CD14-positive monocyte (primary cell): ENCODE measurements at regions not wholly inside any gene's neighbourhood (a gene's known extent, or its start where the extent isn't known, plus 50 kb on each side); places are given as distances from the start of the nearest gene placed in this dataset.

ENCODE experiments used
- DNase-seq, 3 donors: peaks; one replicate each; pipeline ENCODE4 v3.0.0-alpha.2; 2011 to 2022
- H2AFZ ChIP-seq: 2 replicates; pipeline ENCODE4 v1.6.0; 2012; ENCODE audit warnings: mild to moderate bottlenecking, low read depth, low read length, inconsistent platforms; ENCODE audit not compliant: insufficient read depth, poor library complexity, severe bottlenecking
- H3K27ac ChIP-seq, 2 donors: 1 replicate in 1 of 2; 2 replicates in 1 of 2; pipeline ENCODE4 v1.5.1; 2012 to 2013; ENCODE audit warnings: low read length in 2 of 2, control low read depth in 1 of 2, inconsistent platforms in 1 of 2, low read depth in 1 of 2, mild to moderate bottlenecking in 1 of 2
- H3K27me3 ChIP-seq, 2 donors: one replicate each; pipeline versions ENCODE4 v1.6.0 to v1.6.1; 2011 to 2013; ENCODE audit warnings: low read length in 2 of 2; ENCODE audit not compliant: control insufficient read depth in 2 of 2, insufficient read depth in 2 of 2
- H3K36me3 ChIP-seq, 2 donors: replicated peaks in 1 of 2; 1 replicate in 1 of 2; 2 replicates in 1 of 2; pipeline versions ENCODE4 v1.5.1 to v1.6.1; 2012 to 2013; ENCODE audit warnings: low read length in 2 of 2, control low read depth in 1 of 2, inconsistent platforms in 1 of 2, mild to moderate bottlenecking in 1 of 2; ENCODE audit not compliant: insufficient read depth in 2 of 2, control insufficient read depth in 1 of 2
- H3K4me1 ChIP-seq, 2 donors: 1 replicate in 1 of 2; 2 replicates in 1 of 2; pipeline versions ENCODE4 v1.5.1 to v1.6.1; 2012 to 2013; ENCODE audit warnings: low read length in 2 of 2, control low read depth in 1 of 2, inconsistent platforms in 1 of 2, mild to moderate bottlenecking in 1 of 2, moderate library complexity in 1 of 2; ENCODE audit not compliant: insufficient read depth in 2 of 2, control insufficient read depth in 1 of 2
- H3K4me2 ChIP-seq: replicated peaks from 2 replicates; pipeline ENCODE3; 2012; ENCODE audit warnings: low read length, moderate library complexity, mild to moderate bottlenecking; ENCODE audit not compliant: poor library complexity, severe bottlenecking; ENCODE audit errors: extremely low read depth
- H3K4me3 ChIP-seq, 3 experiments: fragments of 200-600 bp in 1 of 3; sonication (generic) in 1 of 3; replicated peaks in 1 of 3; 1 replicate in 2 of 3; 2 replicates in 1 of 3; pipeline ENCODE4 v1.5.1; 2011 to 2013; ENCODE audit warnings: low read length in 3 of 3, mild to moderate bottlenecking in 3 of 3, control low read depth in 2 of 3, low read depth in 2 of 3, inconsistent platforms in 1 of 3, moderate library complexity in 1 of 3
- H3K79me2 ChIP-seq: 2 replicates; pipeline ENCODE4 v1.6.0; 2012; ENCODE audit warnings: mild to moderate bottlenecking, control low read depth, inconsistent platforms, low read length, moderate library complexity; ENCODE audit not compliant: insufficient read depth
- H3K9ac ChIP-seq: 2 replicates; pipeline ENCODE4 v1.6.0; 2017; ENCODE audit warnings: low read length, mild to moderate bottlenecking; ENCODE audit not compliant: insufficient read depth, poor library complexity, severe bottlenecking
- H3K9me3 ChIP-seq, 2 donors: replicated peaks in 1 of 2; 1 replicate in 1 of 2; 2 replicates in 1 of 2; pipeline versions ENCODE4 v1.5.1 to v1.6.1; 2012 to 2013; ENCODE audit warnings: low read length in 2 of 2, control low read depth in 1 of 2; ENCODE audit not compliant: control insufficient read depth in 1 of 2, insufficient read depth in 1 of 2
- H4K20me1 ChIP-seq: 2 replicates; pipeline ENCODE4 v1.6.0; 2012; ENCODE audit warnings: mild to moderate bottlenecking, low read length, control low read depth, moderate library complexity; ENCODE audit not compliant: insufficient read depth
- H3K27ac Mint-ChIP-seq, 7 donors: one replicate each; pipeline ENCODE4 v1.8.0; 2020; ENCODE audit warnings: mild to moderate bottlenecking in 7 of 7, mixed read lengths in 7 of 7, moderate library complexity in 6 of 7, inconsistent platforms in 2 of 7
- H3K27me3 Mint-ChIP-seq, 3 donors: one replicate each; pipeline ENCODE4 v1.8.0; 2021 to 2022; ENCODE audit warnings: low read depth in 3 of 3, mild to moderate bottlenecking in 3 of 3, mixed read lengths in 3 of 3, moderate library complexity in 3 of 3, inconsistent platforms in 1 of 3
- H3K36me3 Mint-ChIP-seq, 2 donors: one replicate each; pipeline ENCODE4 v1.8.0; 2020; ENCODE audit warnings: mixed read lengths in 2 of 2, inconsistent platforms in 1 of 2, mild to moderate bottlenecking in 1 of 2
- H3K4me1 Mint-ChIP-seq: one replicate; pipeline ENCODE4 v1.8.0; 2020; ENCODE audit warnings: mild to moderate bottlenecking, mixed read lengths
- H3K4me3 Mint-ChIP-seq, 2 donors: one replicate each; pipeline ENCODE4 v1.8.0; 2020; ENCODE audit warnings: mild to moderate bottlenecking in 2 of 2, mixed read lengths in 2 of 2, moderate library complexity in 1 of 2
- H3K9me3 Mint-ChIP-seq, 7 donors: one replicate each; pipeline ENCODE4 v1.8.0; 2020 to 2022; ENCODE audit warnings: mixed read lengths in 7 of 7, mild to moderate bottlenecking in 6 of 7, moderate library complexity in 6 of 7, inconsistent platforms in 2 of 7
- WGBS: methylation state at CpG from one replicate; pipeline ENCODE4 v1.1.5; 2013; ENCODE audit warnings: missing lambda C conversion rate; ENCODE audit not compliant: insufficient coverage; 5-methylcytosine and 5-hydroxymethylcytosine counted together
- intact Hi-C, 2 donors: fragments of 100-400 bp; cut with micrococcal nuclease; formaldehyde crosslinking; loops; one replicate each; pipeline versions ENCODE4 v1.15.0 to v1.15.1; 2023
- TF ChIP-seq, protein P1 (sequence below): fragments of 200-600 bp; IDR thresholded peaks from one replicate; pipeline ENCODE4 v1.8.0; 2022; ENCODE audit warnings: antibody characterized with exemption, mild to moderate bottlenecking

DNA sequence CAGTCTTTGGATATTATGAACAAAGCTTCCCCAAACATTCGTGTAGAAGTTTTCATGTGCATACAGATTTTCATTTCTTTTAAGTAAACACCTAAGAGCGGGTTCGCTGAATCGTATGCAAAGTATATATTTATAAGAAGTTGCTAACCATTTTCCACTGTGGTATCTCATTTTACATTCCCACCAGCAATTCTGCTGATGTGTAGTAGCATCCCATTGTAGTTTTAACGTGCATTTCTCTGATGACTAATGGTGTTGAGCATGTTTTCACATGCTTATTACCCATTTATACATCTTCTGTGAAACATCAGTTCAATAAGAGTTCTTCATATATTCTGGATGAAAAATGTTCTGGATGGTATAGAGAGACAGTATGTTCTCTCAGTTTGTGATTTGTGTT lies 97.4 kb downstream of the IYD start:
- no peaks in the 10 kb centered on the region for H3K36me3 ChIP-seq
- no peak for DNase-seq
- no peaks in the 10 kb centered on the region for H3K36me3 Mint-ChIP-seq
- no CpG with 5 or more reads among the region's 5 CpGs for WGBS
- no peak overlapping the region for H3K27ac Mint-ChIP-seq
- no peaks in the 10 kb centered on the region for H3K4me1 ChIP-seq
- H3K4me1 Mint-ChIP-seq = no peaks in the 10 kb centered on the region
- TF ChIP-seq, protein P1, sequence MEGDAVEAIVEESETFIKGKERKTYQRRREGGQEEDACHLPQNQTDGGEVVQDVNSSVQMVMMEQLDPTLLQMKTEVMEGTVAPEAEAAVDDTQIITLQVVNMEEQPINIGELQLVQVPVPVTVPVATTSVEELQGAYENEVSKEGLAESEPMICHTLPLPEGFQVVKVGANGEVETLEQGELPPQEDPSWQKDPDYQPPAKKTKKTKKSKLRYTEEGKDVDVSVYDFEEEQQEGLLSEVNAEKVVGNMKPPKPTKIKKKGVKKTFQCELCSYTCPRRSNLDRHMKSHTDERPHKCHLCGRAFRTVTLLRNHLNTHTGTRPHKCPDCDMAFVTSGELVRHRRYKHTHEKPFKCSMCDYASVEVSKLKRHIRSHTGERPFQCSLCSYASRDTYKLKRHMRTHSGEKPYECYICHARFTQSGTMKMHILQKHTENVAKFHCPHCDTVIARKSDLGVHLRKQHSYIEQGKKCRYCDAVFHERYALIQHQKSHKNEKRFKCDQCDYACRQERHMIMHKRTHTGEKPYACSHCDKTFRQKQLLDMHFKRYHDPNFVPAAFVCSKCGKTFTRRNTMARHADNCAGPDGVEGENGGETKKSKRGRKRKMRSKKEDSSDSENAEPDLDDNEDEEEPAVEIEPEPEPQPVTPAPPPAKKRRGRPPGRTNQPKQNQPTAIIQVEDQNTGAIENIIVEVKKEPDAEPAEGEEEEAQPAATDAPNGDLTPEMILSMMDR = no peak
- H3K27me3 Mint-ChIP-seq = peaks cover 0 to 7% (median 2%) of the 10 kb centered on the region in 3 donors
- H3K9me3 Mint-ChIP-seq = peaks cover 0 to 10% (median 0%) of the 10 kb centered on the region in 7 donors
- H4K20me1 ChIP-seq = no peaks in the 10 kb centered on the region
- H2AFZ ChIP-seq = no peak overlapping the region
- no peak overlapping the region for H3K27ac ChIP-seq
- H3K4me3 ChIP-seq = no peak overlapping the region
- no peak overlapping the region for H3K4me3 Mint-ChIP-seq
- peaks cover 0 to 2% of the 10 kb centered on the region in 2 donors for H3K9me3 ChIP-seq
- H3K9ac ChIP-seq = no peak overlapping the region
- no peak overlapping the region for H3K4me2 ChIP-seq
- intact Hi-C loops = no loop called here
- H3K79me2 ChIP-seq = no peaks in the 10 kb centered on the region
- no peaks in the 10 kb centered on the region for H3K27me3 ChIP-seq

DNA sequence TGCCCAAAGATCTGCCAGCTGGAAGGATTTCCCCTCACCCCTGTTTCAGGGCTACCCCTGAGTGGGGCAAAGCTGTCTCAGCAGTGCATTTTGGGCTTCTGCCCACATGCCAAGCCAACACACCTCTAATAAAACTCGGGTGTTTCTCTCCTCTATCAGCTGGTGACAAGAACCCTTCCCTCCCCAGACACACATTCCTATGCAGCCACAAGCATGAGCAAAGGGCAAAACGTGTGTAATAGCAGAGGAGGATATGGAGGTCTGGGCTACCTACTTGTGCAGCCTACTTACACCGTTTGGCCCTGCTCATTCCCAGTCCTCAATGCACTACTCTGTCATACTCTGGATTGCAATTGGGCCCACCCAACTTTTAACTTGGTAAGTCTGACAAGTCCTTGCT lies 101.3 kb downstream of the IYD start:
- H2AFZ ChIP-seq = no peak overlapping the region
- H4K20me1 ChIP-seq = no peaks in the 10 kb centered on the region
- H3K79me2 ChIP-seq = no peaks in the 10 kb centered on the region
- 83% methylated on average over 1 of the region's 3 CpGs for WGBS
- H3K27ac ChIP-seq = no peak overlapping the region
- no peaks in the 10 kb centered on the region for H3K27me3 ChIP-seq
- TF ChIP-seq, protein P1 = no peak
- Mint-ChIP-seq H3K36me3 (no peaks in the 10 kb centered on the region), H3K27ac (no peak overlapping the region), H3K4me1 (no peaks in the 10 kb centered on the region), H3K9me3 (peaks cover 0 to 13% (median 2%) of the 10 kb centered on the region in 7 donors), H3K27me3 (peaks cover 0 to 10% (median 4%) of the 10 kb centered on the region in 3 donors), H3K4me3 (no peak overlapping the region)
- DNase-seq = no peak
- no peak overlapping the region for H3K4me2 ChIP-seq
- H3K9ac ChIP-seq = no peak overlapping the region
- H3K4me3 ChIP-seq = no peak overlapping the region
- intact Hi-C loops = no loop called here
- H3K9me3 ChIP-seq = peaks cover 0 to 2% of the 10 kb centered on the region in 2 donors
- H3K4me1 ChIP-seq = no peaks in the 10 kb centered on the region
- no peaks in the 10 kb centered on the region for H3K36me3 ChIP-seq
